LNCaP clone FGC (cell line): ENCODE measurements at regions not wholly inside any gene's neighbourhood (a gene's known extent, or its start where the extent isn't known, plus 50 kb on each side); places are given as distances from the start of the nearest gene placed in this dataset.

Experiments used
- DNase-seq: peaks from one replicate; pipeline ENCODE4 v3.0.0-alpha.2; 2011; ENCODE audit warnings: low read depth
- H3K4me3 ChIP-seq: 2 replicates; pipeline ENCODE4 v1.5.1; 2011; ENCODE audit warnings: mild to moderate bottlenecking, low read depth, low read length, control low read depth
- CTCF ChIP-seq: IDR thresholded peaks from 2 replicates; pipeline ENCODE4 v1.5.1; 2012; ENCODE audit warnings: mild to moderate bottlenecking; ENCODE audit not compliant: control insufficient read depth, insufficient read depth; ENCODE audit errors: extremely low read depth

GRCh38 chr9:107557236-107557990 lies 67.8 kb upstream of the KLF4 start:
- TF ChIP-seq CTCF, result no peak
- DNase-seq, result no peak
- H3K4me3 ChIP-seq, result no peak overlapping the region

DNA sequence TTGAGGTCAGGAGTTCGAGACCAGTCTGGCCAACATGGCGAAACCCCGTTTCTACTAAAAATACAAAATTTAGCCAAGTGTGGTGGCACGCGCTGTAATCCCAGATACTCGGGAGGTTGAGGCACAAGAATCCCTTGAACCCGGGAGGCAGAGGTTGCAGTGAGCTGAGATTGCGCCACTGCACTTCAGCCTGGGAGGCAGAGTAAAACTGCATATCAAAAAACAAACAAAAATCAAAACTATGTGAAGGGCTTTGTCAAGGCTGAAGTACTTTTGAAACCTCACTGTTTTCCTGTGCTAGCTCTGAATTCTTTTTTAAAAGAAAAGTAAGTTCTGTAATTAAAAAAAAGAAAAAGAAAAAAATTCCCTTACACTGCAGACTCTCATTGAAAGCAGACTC lies 65.1 kb upstream of the KLF4 start:
- H3K4me3 ChIP-seq, result no peak overlapping the region
- no peak for DNase-seq
- TF ChIP-seq CTCF, result no peak

DNA sequence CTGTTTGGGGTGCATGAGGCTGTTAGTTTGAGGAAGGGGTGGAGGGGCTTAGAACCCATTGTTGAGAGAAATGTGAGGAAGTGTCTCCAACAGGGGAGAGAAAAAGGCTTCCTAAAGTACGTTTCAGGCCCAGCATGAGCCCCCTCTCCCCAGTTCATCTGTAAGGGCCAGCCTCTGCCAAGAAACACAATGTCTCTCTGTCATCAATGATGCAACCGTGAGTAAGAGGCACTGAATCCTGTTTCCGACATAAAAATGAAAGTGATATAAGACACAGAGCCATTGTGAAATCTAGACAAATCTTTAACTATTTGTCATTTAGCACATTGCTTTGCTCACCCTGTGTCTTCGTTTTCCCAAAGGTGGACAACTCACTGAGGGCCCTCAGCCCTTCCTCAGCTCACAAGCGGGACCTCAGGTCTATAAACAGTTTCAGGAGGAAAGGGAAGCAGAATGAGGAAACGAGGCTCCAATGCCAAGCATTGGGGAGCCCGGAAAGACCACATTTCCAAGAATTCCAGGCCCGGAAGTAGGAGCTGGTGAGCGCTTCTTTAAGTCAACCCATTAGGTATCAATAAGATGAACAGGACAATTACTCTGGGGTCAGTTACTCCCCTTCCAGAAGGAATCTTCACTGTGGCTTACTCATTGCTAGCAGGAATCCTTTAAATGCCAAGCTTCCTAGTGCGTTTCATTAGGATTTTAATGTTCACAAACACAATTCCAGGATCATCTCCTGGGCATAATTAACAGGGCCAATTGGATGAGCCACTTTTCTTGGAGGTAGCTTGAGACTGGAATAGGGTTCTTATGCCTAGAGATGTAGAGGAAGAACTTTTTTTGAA lies 59.0 kb upstream of the KLF4 start:
- no peak for DNase-seq
- H3K4me3 ChIP-seq, result no peak overlapping the region

DNA sequence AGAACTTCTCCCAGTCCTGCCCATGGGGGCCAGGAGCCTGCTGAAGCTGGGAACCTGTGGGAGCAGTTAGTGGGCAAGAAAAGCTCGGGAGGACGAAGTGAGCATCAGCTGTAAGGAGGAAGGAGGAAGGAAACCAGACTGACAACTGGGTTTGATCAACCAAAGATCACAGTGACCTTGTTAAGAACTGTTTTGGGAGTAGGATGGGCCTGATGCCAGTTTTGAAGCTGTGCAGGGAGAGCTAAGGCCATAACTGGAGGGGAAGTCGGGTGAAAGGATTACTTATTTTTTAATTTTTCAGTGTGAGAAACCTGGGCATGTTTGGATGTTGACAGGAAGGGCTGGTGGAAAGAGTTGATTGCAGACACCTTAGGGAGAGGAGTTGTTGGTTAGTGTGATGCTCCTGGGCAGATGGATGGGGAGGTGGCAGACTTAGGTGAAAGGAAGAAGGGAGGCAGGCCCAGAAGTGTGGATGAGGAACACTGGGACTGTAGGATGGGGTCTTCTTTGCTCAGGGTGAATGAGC lies 58.3 kb upstream of the KLF4 start:
- no peak for DNase-seq
- H3K4me3 ChIP-seq, result no peak overlapping the region
- TF ChIP-seq CTCF, result no peak

More for the DNA sequence above, 59.0 kb upstream of the KLF4 start:
- no peak for TF ChIP-seq CTCF

GRCh38 chr9:107547303-107547702 lies 57.7 kb upstream of the KLF4 start:
- H3K4me3 ChIP-seq, result no peak overlapping the region
- no peak for DNase-seq
- TF ChIP-seq CTCF, result no peak

DNA sequence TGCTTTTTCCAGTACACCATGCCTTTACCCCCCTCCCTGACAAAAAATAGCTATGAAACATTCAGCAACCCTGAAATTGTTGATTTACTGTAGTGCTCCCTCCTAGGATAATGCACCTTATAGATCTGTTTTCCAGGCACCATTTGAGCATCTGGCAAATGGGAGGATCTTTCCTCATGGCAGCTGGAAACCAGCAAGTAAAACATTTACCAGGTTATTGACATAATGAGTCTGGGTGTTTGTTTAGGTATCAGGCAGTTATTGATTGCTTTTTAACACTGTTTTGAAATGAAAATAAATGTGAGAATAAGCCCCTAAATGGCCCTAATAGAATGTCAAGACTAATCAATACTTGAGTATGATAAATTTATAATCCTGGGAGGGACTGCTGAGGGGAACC lies 57.3 kb upstream of the KLF4 start:
- no peak for TF ChIP-seq CTCF
- DNase-seq, result no peak
- H3K4me3 ChIP-seq, result no peak overlapping the region

GRCh38 chr9:107545036-107545435 lies 55.5 kb upstream of the KLF4 start:
- no peak for DNase-seq
- TF ChIP-seq CTCF, result no peak
- H3K4me3 ChIP-seq, result no peak overlapping the region
